ENCODE measurements at regions not wholly inside any gene's neighbourhood (a gene's known extent, or its start where the extent isn't known, plus 50 kb on each side); places are given as distances from the start of the nearest gene placed in this dataset.

DNA sequence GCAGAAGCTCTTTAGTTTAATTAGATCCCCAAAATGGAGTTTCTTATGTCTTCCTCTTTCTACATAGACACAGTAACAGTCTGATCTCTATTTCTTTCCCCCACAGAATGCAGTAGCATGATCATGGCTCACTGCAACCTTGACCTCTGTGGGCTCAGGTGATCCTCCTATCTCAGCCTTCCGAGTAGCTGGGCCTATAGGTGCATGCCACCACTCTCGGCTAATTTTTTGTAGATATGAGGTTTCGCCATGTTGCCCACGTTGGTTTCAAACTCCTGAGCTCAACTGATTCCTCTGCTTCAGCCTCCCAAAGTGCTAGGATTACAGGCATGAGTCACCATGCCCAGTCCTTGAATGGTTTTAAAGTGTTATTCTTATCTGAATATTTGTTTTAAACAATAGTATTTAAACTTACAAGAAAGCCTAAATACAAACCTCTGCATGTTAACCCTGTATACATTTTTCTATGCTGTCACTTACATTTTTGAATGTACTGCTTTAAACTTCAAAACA is 120.6 kb downstream of the GOSR1 start:
- TF ChIP-seq, protein P1, sequence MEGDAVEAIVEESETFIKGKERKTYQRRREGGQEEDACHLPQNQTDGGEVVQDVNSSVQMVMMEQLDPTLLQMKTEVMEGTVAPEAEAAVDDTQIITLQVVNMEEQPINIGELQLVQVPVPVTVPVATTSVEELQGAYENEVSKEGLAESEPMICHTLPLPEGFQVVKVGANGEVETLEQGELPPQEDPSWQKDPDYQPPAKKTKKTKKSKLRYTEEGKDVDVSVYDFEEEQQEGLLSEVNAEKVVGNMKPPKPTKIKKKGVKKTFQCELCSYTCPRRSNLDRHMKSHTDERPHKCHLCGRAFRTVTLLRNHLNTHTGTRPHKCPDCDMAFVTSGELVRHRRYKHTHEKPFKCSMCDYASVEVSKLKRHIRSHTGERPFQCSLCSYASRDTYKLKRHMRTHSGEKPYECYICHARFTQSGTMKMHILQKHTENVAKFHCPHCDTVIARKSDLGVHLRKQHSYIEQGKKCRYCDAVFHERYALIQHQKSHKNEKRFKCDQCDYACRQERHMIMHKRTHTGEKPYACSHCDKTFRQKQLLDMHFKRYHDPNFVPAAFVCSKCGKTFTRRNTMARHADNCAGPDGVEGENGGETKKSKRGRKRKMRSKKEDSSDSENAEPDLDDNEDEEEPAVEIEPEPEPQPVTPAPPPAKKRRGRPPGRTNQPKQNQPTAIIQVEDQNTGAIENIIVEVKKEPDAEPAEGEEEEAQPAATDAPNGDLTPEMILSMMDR (IDR thresholded peaks at IDR 0.05), result no peak
- TF ChIP-seq POLR2A (IDR thresholded peaks at IDR 0.05), result no peak

Measured in testis (tissue), 2 donors.